NCI-H1930 (cell line): ENCODE measurements at regions not wholly inside any gene's neighbourhood (a gene's known extent, or its start where the extent isn't known, plus 50 kb on each side); places are given as distances from the start of the nearest gene placed in this dataset.

Experiments used
- DNase-seq, 2 experiments: peaks; one replicate each; lab custom pipeline; 2025; lab: John Stamatoyannopoulos, UW

DNA sequence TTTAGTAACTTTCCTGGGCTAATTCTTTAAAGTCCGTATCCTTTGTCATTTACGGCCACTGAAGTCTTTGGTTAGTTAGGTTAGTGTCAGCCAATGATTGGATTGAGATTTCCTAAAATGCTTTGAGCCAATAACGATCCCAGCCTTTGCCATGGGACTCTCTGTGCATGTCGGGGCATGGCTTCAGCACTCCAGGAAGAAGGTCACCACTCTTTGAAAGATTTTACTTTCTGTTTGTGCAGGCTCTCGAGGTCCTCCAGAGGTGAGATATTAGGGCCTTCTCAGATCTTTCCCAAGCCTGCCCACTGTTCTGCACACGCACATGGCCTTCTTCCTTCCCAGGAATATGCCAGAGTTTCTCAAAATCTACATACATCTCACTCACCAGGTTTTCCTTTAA, 153.7 kb upstream of the ARGLU1 start:
- DNase-seq: no peak

DNA sequence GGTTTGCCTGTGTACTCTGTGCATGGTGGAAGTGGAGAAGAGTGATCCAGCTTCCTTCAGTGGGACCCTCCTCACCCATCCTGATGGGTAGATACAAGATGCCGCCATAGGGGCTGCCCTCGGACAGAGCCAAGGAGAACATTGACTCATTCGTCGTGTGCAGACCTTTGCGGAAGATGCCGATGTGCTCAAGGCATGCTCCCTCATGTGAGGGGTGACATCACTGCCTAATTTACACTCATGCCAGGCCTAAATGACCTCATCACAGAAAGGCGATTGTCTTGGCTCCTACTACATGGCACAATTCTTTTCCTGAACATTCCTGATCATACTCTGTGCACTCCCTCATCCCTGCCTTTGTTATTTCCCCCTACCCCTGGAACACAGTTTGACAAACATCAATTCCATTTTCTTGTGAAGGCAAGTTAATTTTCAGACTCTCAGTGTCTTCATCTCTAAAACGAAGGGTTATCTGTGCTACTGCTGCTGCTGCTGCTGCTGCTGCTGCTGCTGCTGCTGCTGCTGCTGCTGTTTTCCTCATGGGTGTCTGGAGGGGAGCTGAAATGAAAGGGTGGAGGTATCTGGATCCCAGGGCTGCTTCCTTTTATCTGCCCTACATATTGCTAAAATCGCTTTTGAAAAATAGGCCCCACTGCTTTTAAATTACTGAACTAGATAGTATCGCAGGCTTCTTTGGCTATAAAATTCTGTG, 146.5 kb upstream of the ARGLU1 start:
- DNase-seq: no peak

DNA sequence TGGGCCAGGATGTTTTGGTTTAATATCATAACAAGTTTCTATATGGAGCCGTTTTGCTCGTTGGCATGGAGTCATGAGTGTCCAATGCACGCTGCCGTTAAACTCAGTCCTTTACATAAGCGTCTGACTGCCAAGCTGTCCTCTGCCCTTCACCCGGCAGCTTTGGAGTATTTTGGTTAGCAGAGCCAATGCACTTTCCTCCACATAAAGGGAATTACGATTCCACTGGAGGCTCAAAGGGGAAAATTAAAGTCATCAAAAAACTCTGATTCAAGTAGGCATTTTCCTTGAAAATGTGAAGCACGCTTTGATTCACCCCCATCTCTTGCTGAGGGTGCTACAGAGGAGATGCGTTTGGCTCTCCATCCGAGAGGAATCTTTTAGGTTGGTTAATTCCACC, 144.4 kb upstream of the ARGLU1 start:
- no peak for DNase-seq

DNA sequence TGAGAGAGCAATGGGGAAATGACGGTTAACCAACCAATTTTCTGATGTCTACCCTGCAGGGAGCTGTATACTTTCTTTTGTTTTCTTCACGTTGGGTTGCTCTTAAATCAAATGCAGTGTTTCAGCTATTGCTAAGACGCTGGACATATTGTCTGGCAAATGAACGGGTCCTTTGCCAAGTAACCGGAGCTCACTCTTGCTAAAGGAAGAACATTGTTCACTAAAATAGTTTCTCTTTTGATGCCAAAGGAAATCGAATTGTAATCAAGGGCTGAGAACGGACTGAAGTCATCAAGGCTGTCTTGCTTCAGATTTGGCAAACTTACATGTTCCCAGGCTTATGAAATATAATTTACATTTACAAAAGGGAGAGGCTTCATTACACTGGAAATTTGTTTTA, 142.3 kb upstream of the ARGLU1 start:
- DNase-seq: no peak

DNA sequence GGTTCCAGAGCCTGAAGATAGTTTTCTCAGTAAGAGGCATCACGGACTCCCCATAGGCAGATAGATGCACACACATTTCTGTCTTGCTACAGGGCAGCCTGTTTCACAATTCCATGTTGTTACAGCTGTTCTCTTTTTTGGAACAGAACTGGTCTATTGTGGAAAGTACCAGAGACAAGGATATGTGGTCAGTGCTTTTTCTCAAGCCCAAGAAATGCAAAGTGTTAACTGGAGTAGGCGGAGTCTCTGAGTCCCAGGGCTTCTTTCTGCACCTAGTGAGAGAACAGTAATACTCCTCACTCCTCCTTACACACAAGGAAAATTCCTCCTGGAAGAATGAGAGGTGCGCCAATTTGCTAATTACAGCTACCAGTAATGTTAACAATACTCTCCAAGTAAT, 141.6 kb upstream of the ARGLU1 start:
- DNase-seq: no peak

DNA sequence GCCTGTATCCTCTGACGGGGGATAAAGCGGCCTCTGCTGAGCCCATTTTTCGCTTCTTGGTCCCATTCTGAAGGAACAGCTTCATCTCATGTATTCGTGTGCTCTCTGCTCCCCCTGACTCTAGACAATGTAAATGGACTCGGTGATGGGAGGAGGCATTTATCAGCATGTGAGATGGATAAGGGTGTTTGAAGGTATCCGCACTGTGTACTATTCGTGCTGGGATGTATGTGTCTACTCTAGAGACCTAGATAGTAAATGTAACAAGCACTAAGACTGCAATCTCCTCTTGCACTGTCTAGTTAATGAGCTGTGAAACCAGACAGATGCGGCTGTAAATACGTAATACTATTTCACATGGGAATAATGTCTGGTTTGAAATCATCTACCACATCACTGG, 134.6 kb upstream of the ARGLU1 start:
- no peak for DNase-seq

DNA sequence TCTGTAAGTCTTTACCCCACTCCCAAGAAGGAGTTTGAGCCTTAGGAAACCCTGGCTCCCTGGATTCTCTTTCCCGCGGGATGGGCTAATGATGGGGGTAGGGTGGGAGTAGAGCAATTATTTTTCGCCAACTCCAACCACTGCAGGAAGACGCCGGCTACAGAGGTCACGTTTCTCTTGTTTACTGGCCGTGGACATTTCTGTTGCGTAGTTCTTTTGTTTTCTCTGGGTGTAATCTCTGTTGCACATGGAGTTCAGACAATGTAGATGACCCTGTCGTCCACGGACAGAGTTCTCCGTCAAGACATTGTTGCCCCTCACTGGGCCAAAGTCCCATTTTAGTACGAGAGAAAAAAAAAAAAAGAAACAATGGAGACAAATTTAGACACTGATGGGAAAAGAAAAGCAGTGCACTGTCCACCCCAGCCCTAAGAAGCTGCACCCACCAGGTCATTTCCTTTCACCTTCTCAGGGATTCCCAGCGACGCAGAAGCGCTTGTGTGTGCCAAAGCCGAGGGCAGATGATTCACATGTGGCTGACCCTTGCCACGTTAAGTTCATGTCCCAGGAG, 133.9 kb upstream of the ARGLU1 start:
- DNase-seq: no peak

DNA sequence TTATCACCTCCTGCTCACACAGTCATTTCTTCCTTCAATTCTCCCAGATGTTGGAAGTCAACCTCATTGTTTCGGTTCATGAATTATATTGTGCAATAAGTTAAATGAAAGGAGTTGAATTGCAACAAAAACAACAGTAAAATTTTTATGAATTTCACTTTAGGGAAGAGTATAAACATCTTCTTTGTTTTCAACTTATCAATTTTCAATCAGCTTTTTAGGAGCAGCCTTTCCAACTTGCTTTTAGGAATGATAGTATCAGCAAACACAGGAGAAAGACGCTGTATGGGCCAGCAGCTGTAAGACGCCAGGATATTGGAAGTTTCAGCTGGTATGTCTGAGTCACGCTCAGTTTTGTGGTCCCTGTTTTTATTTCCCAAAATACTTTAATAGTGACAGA, 132.5 kb upstream of the ARGLU1 start:
- no peak for DNase-seq

DNA sequence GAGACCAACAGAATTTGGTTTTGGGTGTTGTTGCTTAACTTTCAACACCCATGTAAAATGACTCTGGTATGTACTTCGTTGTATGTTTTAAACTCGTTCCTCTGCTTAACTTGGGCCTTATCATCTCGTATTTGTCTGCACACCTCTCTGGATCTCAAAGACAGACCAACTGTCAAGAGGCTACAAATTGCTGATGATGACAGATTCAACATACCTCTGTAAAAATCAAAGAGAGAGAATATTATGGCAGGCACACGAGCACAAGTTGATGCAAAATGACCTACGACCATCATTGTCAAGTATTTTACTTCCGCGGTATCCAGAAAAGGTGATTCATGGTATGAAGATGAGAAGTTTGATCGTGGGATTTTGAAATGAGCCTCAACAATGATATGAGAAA, 132.1 kb upstream of the ARGLU1 start:
- no peak for DNase-seq

DNA sequence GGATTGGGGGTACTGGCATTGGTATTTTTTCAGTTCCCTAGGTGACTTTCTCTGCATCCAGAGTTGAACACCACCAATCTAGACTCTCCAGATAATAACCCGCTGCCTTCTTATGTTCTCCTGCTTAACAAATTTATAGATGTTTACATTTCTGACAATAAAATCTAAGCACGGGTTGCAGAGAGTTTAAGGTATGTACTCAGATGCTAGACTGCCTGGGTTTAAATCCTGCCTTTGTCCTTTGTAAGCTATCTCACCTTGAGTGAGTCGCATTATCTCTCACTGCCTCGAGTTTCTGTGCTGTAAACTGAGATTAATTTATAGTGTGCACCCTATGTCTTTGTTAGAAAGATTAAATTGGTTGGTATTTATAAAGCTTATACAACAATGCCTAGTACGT, 131.4 kb upstream of the ARGLU1 start:
- no peak for DNase-seq

DNA sequence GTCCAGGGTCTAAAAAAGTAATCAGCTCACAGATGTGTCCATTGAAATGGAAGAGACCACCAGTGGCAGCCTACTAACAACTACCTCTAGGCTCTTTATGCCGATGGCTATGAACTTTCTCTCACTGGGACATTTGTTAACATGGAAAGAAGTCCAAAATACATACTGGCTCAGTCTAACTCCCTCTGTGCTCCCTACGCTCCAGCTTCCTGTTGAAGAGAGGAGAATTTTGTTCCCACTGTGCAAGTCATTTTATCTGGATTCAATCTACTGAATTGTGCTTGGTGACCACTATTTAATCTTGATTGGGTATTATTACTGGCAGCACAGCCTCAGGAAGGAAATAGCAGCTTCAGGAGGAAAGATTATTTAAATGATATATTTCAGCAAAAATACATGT, 128.8 kb upstream of the ARGLU1 start:
- DNase-seq: no peak

DNA sequence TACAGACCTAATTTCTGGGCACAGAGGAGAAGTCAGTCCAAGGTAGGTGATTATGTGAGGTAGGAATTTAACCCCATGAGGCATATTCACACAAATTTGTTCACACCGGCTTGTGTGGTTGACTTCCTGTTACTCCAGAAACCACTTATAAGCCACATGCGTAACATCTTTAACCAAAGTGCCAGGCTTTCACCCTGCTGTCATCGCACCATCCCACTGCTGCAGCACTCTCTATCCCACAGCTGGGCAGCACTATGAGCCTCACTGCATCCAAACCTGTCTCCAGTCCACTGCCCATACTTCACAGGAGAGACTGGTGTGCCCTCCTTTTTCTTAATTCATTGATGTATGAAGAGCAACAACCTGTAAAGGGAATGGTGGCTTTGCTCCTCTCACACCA, 128.2 kb upstream of the ARGLU1 start:
- no peak for DNase-seq

DNA sequence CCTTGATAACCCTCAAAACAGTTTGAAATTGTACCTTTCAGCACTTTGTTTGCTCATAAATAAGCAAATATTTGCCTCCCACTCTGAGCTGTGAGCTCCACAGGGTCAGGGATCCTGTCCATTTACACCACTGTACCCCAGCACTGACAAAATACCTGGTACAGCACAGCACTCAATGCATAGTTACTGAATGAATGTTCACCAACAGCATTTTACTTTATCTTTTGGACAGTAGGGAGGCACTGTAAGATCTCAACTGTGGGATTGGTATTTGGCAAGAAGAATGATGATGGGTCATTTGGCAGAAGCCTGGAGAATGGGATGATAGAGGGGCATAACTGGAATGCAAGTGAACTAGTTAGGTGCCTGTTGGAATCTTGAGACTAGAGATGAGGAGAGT, 127.2 kb upstream of the ARGLU1 start:
- no peak for DNase-seq

DNA sequence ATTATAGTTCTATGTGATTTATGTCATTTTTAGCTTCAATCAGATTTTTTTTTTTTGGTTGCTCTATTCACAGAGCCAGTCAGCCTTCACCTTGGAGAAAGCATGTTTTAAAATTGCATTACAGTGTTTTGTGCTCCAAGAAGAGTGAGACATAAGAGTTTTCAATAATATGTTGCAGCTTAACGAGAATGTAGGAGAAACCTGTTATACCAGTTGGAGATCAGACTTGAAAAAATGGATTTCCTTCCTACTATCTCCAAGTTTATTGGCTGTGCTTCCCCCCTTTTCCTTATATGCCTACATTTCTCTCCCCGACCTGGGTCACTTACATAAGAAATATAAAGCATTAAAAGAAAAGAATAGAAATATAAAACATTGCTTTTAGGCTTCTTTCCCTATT, 123.9 kb upstream of the ARGLU1 start:
- DNase-seq: no peak

DNA sequence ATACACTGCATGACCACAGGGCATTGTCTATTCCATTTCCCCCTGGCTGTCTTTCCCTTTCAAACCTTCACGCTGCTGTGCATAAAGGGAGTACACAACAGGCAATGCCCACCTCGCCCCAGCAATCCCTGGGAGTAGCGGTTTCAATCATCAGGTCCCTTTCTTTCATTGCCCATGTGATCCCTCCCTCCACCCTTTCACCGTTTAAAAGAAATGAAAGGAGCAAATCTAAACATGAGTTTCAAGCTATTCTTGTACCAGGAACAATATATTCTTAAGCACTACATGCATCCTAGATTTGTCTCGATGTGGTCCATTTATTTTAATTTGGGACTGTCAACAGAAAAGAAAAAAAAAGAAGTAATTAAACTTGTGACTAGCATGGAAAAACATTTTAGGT, 123.4 kb upstream of the ARGLU1 start:
- no peak for DNase-seq

DNA sequence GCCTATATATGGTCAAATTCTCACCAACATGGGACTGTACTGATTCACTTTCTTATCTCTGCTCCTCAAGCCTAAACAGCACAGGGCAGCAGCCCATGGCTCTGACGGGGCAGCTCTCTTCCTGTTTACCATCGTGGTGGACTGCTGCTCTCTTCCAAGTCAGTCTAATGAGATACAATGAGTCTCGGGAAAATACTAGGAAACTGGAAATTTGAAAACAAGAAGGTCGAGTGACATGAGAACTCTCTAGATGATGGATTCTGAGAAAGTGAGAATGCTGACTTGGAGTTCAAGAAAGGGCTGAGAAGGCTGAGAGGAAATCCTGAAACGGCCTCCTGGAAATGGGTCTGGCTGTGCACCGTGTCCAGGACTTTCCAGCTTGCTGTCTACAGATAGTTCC, 122.8 kb upstream of the ARGLU1 start:
- DNase-seq: no peak

DNA sequence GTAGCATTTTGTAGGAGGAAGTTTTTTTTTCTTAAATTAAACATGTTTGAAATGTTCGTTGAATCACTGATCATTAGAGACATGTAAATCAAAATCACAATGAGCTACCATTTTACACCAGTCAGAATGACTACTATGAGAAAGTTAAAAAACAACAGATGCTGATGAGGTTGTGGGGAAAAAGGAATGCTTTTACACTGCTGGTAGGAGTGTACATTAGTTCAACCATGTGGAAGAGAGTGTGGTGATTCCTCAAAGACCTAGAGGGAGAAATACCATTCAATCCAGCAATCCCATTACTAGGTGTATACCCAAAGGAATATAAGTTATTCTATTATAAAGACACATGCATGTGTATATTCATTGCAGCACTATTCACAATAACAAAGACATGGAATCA, 122.0 kb upstream of the ARGLU1 start:
- no peak for DNase-seq

DNA sequence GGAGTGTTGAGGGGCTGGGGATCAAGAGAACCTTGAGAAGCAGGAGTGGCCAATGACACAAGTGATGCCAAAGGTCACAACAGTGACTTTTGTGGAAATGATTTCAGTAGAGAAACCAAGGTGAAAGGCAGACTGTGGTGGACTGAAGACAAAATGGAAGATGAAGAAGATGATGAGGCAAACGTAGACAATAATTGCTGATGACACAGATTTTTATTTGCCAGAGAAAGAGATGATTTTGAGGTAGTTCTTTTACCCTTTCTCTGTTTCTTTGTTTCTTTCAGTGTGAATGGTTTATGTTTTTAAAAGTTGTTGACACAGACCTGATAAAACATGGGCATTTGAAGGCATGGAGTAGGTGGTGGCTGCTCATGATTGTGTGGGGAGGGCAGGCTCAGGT, 121.0 kb upstream of the ARGLU1 start:
- no peak for DNase-seq

DNA sequence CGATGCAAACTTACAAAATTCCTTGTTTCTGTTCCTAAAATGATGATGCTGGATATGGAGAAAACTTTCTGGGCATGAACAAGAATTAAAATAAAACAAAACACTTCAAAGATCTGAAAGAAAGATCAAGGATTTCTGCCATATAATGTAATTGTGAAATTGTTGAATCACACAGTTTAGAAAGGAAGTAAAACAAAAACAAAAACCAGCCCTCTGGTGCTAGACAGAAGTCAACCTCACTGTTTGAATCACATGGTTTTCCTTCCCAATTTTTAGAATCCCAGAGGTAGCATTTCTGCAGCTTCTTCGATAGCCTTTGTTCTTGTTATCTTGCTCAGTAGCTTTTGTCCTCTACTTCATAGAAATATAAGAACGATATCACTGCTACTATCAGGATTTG, 118.2 kb upstream of the ARGLU1 start:
- no peak for DNase-seq

DNA sequence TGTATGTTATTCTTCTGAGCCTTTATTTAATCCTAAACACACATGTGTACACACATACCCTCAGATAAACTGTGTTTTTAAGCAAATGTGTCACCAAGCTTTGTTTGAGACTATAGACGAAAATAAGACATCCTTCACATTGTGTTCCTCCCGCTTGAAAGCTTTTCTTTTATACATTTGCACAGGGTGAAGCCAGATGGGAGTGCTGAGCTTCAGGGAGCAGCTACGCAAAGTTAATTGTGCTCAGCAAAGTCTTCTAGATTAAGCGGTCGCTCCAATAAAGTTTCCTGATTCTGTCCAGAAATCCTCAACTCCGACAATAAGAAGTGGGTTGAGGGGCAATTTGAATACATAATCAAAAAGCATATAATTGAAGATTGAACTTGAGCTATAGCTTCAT, 117.2 kb upstream of the ARGLU1 start:
- no peak for DNase-seq

DNA sequence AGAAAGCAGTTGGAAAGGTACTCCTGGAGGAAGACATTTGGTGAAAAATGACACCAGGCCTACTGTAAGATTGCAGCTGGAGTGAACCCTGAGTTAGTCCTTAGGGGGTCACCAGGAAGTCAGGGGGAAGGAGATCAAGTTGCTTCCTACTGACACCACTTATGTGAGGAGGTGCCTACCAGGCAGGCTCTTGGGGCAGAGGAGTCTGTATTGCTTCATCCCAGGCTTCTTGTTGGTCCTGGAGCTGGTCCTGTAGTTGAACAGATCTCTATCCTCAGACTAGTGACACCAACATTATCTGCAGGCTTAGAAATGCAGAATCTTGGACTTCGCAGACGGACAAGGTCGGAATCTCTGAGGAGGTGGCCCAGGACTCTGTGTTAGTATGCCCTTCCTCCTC, 116.0 kb upstream of the ARGLU1 start:
- no peak for DNase-seq

DNA sequence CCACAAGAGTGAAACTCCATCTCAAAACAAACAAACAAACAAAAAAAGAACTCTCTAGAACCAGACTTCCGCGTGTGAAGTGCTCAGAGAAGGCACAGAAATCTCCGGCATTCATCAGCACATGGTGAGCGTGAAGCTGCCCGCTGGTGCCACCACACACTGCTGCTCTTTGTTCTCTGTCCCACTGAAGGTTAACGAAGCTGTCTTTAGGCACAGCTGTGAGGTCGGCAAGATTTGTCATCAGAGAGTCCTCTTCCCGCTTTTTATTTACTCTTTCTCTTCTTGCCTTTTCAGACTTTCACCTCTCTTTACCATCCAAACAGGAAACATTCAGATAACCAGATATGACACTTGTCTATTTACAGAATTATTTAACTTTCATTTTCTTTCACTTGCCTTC, 115.2 kb upstream of the ARGLU1 start:
- no peak for DNase-seq

DNA sequence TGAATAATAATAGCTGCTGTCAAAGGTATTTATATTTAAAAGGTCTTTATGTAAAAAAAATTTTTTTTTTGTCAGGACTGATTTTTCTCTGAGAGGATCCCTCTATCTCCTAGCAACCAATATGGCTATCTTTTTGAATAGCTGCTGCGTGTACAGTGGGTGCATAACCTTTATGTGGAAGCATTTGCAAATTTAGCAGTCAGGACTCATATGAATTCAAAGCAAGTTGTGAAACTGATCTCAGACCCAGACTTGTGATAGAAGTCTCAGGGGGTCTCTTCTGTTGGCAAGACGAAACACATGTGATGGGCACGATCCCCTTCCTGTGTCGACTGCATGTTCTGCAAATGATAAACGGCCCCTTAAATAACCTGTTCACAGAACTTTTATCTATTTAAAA, 114.1 kb upstream of the ARGLU1 start:
- DNase-seq: no peak

DNA sequence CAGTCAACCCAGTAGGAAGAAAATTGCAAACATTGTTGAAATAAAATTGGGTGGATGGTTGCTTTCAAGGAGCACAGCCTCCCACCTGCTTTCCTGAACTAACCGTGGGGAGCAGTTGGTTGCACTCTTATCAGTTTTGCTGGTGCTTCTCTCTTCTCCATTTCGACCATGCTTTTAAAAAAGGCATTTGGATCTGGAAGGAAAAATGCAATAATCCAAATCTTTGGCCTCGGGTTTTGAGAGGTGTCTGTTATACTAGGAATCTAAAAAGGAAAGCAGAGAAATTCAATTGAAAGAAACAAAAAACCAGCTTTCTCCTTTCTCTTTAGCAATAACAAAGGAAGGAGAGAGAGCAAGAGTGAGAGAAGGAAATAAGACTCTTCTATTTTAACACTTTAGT, 113.6 kb upstream of the ARGLU1 start:
- no peak for DNase-seq
